GM23338 (cell line): ENCODE measurements at regions not wholly inside any gene's neighbourhood (a gene's known extent, or its start where the extent isn't known, plus 50 kb on each side); places are given as distances from the start of the nearest gene placed in this dataset.

ENCODE experiments used
- ATAC-seq: fragments of 200-7000 bp; cut with Tn5 transposase; 3 replicates; pipeline ENCODE4 v1.9.1; 2020
- DNase-seq: peaks from one replicate; pipeline ENCODE4 v3.0.0-alpha.2; 2015; ENCODE audit warnings: low spot score
- H2AFZ ChIP-seq: fragments of 200-600 bp; sonication (generic); 2 replicates; pipeline ENCODE4 v1.8.0; 2016; ENCODE audit warnings: antibody characterized with exemption, mild to moderate bottlenecking, moderate library complexity
- H3F3A ChIP-seq: fragments of 200-600 bp; sonication (generic); replicated peaks from 2 replicates; pipeline ENCODE4 v1.8.0; 2017; ENCODE audit warnings: antibody characterized with exemption, mixed run types, low read depth
- H3K27ac ChIP-seq: fragments of 200-600 bp; sonication (generic); 2 replicates; pipeline ENCODE4 v1.6.1; 2016; ENCODE audit warnings: low read depth
- H3K27me3 ChIP-seq: fragments of 200-600 bp; sonication (generic); 2 replicates; pipeline ENCODE4 v1.8.0; 2016; ENCODE audit warnings: mild to moderate bottlenecking, mixed run types, moderate library complexity; ENCODE audit not compliant: insufficient read depth
- H3K36me3 ChIP-seq: fragments of 200-600 bp; sonication (generic); 2 replicates; pipeline ENCODE4 v1.8.0; 2016; ENCODE audit warnings: mild to moderate bottlenecking; ENCODE audit not compliant: insufficient read depth
- H3K4me1 ChIP-seq: fragments of 200-600 bp; sonication (generic); 2 replicates; pipeline ENCODE4 v1.8.0; 2016; ENCODE audit warnings: mild to moderate bottlenecking, moderate library complexity; ENCODE audit not compliant: insufficient read depth
- H3K4me2 ChIP-seq: fragments of 200-600 bp; sonication (generic); 2 replicates; pipeline ENCODE4 v1.7.1; 2017; ENCODE audit warnings: mixed run types
- H3K4me3 ChIP-seq: fragments of 200-600 bp; sonication (generic); 2 replicates; pipeline ENCODE4 v1.6.1; 2016; ENCODE audit warnings: mixed run types
- H3K79me2 ChIP-seq: fragments of 200-600 bp; sonication (generic); replicated peaks from 2 replicates; pipeline ENCODE4 v1.8.0; 2017; ENCODE audit warnings: mild to moderate bottlenecking; ENCODE audit not compliant: insufficient read depth
- H3K9me2 ChIP-seq: fragments of 200-600 bp; sonication (generic); 2 replicates; pipeline ENCODE4 v1.8.0; 2017; ENCODE audit not compliant: insufficient read depth
- H4K20me1 ChIP-seq: fragments of 200-600 bp; sonication (generic); replicated peaks from 2 replicates; pipeline ENCODE4 v1.8.0; 2017; ENCODE audit warnings: mild to moderate bottlenecking; ENCODE audit not compliant: insufficient read depth
- H3K27ac Mint-ChIP-seq: 2 replicates; pipeline ENCODE4 v1.8.0; 2020; ENCODE audit warnings: inconsistent platforms, mild to moderate bottlenecking, moderate library complexity, mixed read lengths
- H3K27me3 Mint-ChIP-seq: 3 replicates; pipeline ENCODE4 v1.8.0; 2022; ENCODE audit warnings: low read depth, mild to moderate bottlenecking, moderate library complexity, mixed read lengths, inconsistent platforms; ENCODE audit not compliant: insufficient read depth, poor library complexity
- H3K36me3 Mint-ChIP-seq: 3 replicates; pipeline ENCODE4 v1.8.0; 2021; ENCODE audit warnings: low read depth, mild to moderate bottlenecking, inconsistent platforms, moderate library complexity, mixed read lengths
- H3K4me1 Mint-ChIP-seq: 3 replicates; pipeline ENCODE4 v1.8.0; 2020; ENCODE audit warnings: mild to moderate bottlenecking, inconsistent platforms, mixed read lengths
- H3K4me3 Mint-ChIP-seq: 3 replicates; pipeline ENCODE4 v1.8.0; 2021; ENCODE audit warnings: moderate library complexity, mild to moderate bottlenecking, inconsistent platforms, mixed read lengths
- H3K9me3 Mint-ChIP-seq: 3 replicates; pipeline ENCODE4 v1.8.0; 2020; ENCODE audit warnings: moderate library complexity, mild to moderate bottlenecking, inconsistent platforms, mixed read lengths
- CREB1 ChIP-seq: fragments of 250-450 bp; sonication (Bioruptor Pico); IDR thresholded peaks from 2 replicates; pipeline ENCODE4 v1.5.0; 2020; ENCODE audit warnings: low read depth, mild to moderate bottlenecking, moderate library complexity
- CTCF ChIP-seq, 2 experiments: fragments of 200-600 bp in 1 of 2; sonication (generic) in 1 of 2; conservative IDR thresholded peaks; 2 replicates each; pipeline versions ENCODE4 v1.5.1 to v1.6.1; 2016 to 2017; ENCODE audit warnings: antibody characterized with exemption in 2 of 2, low read depth in 2 of 2, mild to moderate bottlenecking in 2 of 2, moderate library complexity in 1 of 2
- ETS1 ChIP-seq: IDR thresholded peaks from 2 replicates; pipeline ENCODE4 v1.6.1; 2016; ENCODE audit warnings: antibody characterized with exemption
- EZH2 ChIP-seq: fragments of 200-600 bp; sonication (generic); IDR thresholded peaks from one replicate; pipeline ENCODE4 v1.8.0; 2017; ENCODE audit warnings: antibody characterized with exemption, mild to moderate bottlenecking, low read depth; ENCODE audit not compliant: unreplicated experiment
- EZH2phosphoT487 ChIP-seq: fragments of 200-600 bp; sonication (generic); IDR thresholded peaks from one replicate; pipeline ENCODE4 v1.8.1; 2018; ENCODE audit warnings: antibody characterized with exemption; ENCODE audit not compliant: unreplicated experiment
- NANOG ChIP-seq: IDR thresholded peaks from 2 replicates; pipeline ENCODE4 v1.6.1; 2016; ENCODE audit warnings: antibody characterized with exemption, borderline replicate concordance
- POLR2AphosphoS5 ChIP-seq: IDR thresholded peaks from 2 replicates; pipeline ENCODE4 v1.6.1; 2016; ENCODE audit warnings: antibody characterized with exemption, low read depth
- STAT1 ChIP-seq: IDR thresholded peaks from one replicate; pipeline ENCODE4 v1.6.1; 2016; ENCODE audit warnings: antibody characterized with exemption; ENCODE audit not compliant: unreplicated experiment
- ZNF114 ChIP-seq: fragments of 250-450 bp; sonication (Bioruptor Pico); IDR thresholded peaks from 2 replicates; pipeline ENCODE4 v1.5.0; 2020; ENCODE audit warnings: mild to moderate bottlenecking, moderate library complexity

GRCh38 chr9:21552244-21553170, 70.4 kb upstream of the IFNE start:
- Histone ChIP-seq H3K27ac (peak overlapping the region; percentile 83), H2AFZ (no peak overlapping the region), H3K36me3 (no peaks in the 10 kb centered on the region), H3K4me1 (peaks cover 67% of the 10 kb centered on the region), H3K27me3 (peaks cover 2% of the 10 kb centered on the region; the same call in 1 of the 2 replicates), H3K79me2 (peaks cover 75% of the 10 kb centered on the region), H3K4me3 (no peak overlapping the region), H3K4me2 (peak overlapping the region; percentile 69), H3F3A (no peaks in the 10 kb centered on the region), H4K20me1 (no peaks in the 10 kb centered on the region), H3K9me2 (no peaks in the 10 kb centered on the region)
- H3K27me3 Mint-ChIP-seq: no peaks in the 10 kb centered on the region
- TF ChIP-seq CTCF (conservative IDR thresholded peaks at IDR 0.05; ENCODE audit: low read depth in 2 of 2) (no peak), NANOG (no peak), EZH2phosphoT487 (no peak), EZH2 (no peak), STAT1 (no peak), ZNF114 (CRISPR knock-in tag) (no peak), CREB1 (CRISPR knock-in tag) (no peak), POLR2AphosphoS5 (no peak)
- peak overlapping the region; percentile 32 for H3K27ac Mint-ChIP-seq
- H3K9me3 Mint-ChIP-seq: no peaks in the 10 kb centered on the region
- no peaks in the 10 kb centered on the region for H3K36me3 Mint-ChIP-seq
- ATAC-seq (peak; percentile 69), DNase-seq (no peak)
- H3K4me1 Mint-ChIP-seq: peaks cover 63% of the 10 kb centered on the region
- H3K4me3 Mint-ChIP-seq: no peak overlapping the region

GRCh38 chr9:21553441-21553840, 71.3 kb upstream of the IFNE start:
- peaks cover 73% of the 10 kb centered on the region for H3K79me2 ChIP-seq

More at GRCh38 chr9:21553441-21553840, 71.3 kb upstream of the IFNE start:
- no peaks in the 10 kb centered on the region; the same call in 1 of the 2 replicates for H4K20me1 ChIP-seq
- ATAC-seq (no peak), DNase-seq (no peak)
- Mint-ChIP-seq H3K9me3 (no peaks in the 10 kb centered on the region), H3K27me3 (peaks cover 6% of the 10 kb centered on the region), H3K36me3 (no peaks in the 10 kb centered on the region), H3K4me1 (peaks cover 67% of the 10 kb centered on the region), H3K27ac (no peak overlapping the region), H3K4me3 (no peak overlapping the region)
- H3K27me3 ChIP-seq: peaks cover 11% of the 10 kb centered on the region
- 0 out of 2 replicates have a peak overlapping the region, but pooled peaks have one; percentile 10 for H3K4me2 ChIP-seq
- no peak overlapping the region for H2AFZ ChIP-seq
- no peaks in the 10 kb centered on the region for H3K36me3 ChIP-seq
- H3K9me2 ChIP-seq: no peaks in the 10 kb centered on the region
- no peak for TF ChIP-seq EZH2phosphoT487
- no peak for TF ChIP-seq ETS1
- TF ChIP-seq CREB1 (CRISPR knock-in tag): no peak
- TF ChIP-seq STAT1: no peak
- no peak for TF ChIP-seq POLR2AphosphoS5
- H3F3A ChIP-seq: no peaks in the 10 kb centered on the region
- H3K27ac ChIP-seq: no peak overlapping the region
- H3K4me3 ChIP-seq: no peak overlapping the region
- peaks cover 75% of the 10 kb centered on the region for H3K4me1 ChIP-seq
